ENCODE measurements at regions not wholly inside any gene's neighbourhood (a gene's known extent, or its start where the extent isn't known, plus 50 kb on each side); places are given as distances from the start of the nearest gene placed in this dataset.

DNA sequence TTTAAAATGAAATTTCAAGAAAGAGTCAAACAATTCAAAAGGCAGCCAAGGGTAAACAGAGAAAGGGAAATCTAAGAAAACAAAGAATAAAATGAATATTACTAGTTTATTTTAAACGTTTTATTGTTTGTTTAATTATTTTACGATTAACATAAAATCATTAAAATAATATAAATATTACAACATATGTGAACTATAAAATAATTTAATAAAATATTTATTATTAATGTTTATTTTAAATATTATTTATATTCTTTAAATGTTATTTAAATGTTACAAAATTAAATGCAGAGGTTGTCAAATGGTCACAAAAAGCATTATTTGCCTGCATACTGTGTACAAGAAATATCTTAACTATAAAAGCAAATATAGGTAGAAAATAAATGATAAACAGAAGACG, 786.7 kb upstream of the GHITM start:
- H3K27ac Mint-ChIP-seq, result no peak overlapping the region
- H3K4me1 ChIP-seq (ENCODE audit: control insufficient read depth in 1 of 2, insufficient read depth in 2 of 2, low read length in 2 of 2), result no peaks in the 10 kb centered on the region
- H3K27ac ChIP-seq (ENCODE audit: low read depth in 1 of 2, low read length in 2 of 2), result no peak overlapping the region
- no peaks in the 10 kb centered on the region for H3K27me3 Mint-ChIP-seq (ENCODE audit: low read depth in 3 of 3)
- no peaks in the 10 kb centered on the region for H3K36me3 Mint-ChIP-seq
- H2AFZ ChIP-seq (ENCODE audit: insufficient read depth, low read depth, low read length, poor library complexity, severe bottlenecking), result no peak overlapping the region
- no peak overlapping the region for H3K4me3 ChIP-seq (replicated peaks in 1 of 3; ENCODE audit: low read depth in 2 of 3, low read length in 3 of 3)
- intact Hi-C loops (cut with micrococcal nuclease), result no loop called here
- no peak for DNase-seq
- no peaks in the 10 kb centered on the region for H3K79me2 ChIP-seq (ENCODE audit: insufficient read depth, low read length)
- no CpG with 5 or more reads among the region's 3 CpGs for WGBS (ENCODE audit: insufficient coverage)
- no peaks in the 10 kb centered on the region for H3K36me3 ChIP-seq (replicated peaks in 1 of 2; ENCODE audit: control insufficient read depth in 1 of 2, insufficient read depth in 2 of 2, low read length in 2 of 2)
- TF ChIP-seq, protein P1, sequence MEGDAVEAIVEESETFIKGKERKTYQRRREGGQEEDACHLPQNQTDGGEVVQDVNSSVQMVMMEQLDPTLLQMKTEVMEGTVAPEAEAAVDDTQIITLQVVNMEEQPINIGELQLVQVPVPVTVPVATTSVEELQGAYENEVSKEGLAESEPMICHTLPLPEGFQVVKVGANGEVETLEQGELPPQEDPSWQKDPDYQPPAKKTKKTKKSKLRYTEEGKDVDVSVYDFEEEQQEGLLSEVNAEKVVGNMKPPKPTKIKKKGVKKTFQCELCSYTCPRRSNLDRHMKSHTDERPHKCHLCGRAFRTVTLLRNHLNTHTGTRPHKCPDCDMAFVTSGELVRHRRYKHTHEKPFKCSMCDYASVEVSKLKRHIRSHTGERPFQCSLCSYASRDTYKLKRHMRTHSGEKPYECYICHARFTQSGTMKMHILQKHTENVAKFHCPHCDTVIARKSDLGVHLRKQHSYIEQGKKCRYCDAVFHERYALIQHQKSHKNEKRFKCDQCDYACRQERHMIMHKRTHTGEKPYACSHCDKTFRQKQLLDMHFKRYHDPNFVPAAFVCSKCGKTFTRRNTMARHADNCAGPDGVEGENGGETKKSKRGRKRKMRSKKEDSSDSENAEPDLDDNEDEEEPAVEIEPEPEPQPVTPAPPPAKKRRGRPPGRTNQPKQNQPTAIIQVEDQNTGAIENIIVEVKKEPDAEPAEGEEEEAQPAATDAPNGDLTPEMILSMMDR (IDR thresholded peaks at IDR 0.05), result no peak
- peaks cover 0 to 13% (median 7%) of the 10 kb centered on the region in 7 donors for H3K9me3 Mint-ChIP-seq
- no peaks in the 10 kb centered on the region for H3K27me3 ChIP-seq (ENCODE audit: control insufficient read depth in 2 of 2, insufficient read depth in 2 of 2, low read length in 2 of 2)
- H3K9me3 ChIP-seq (replicated peaks in 1 of 2; ENCODE audit: control insufficient read depth in 1 of 2, insufficient read depth in 1 of 2, low read length in 2 of 2), result peaks cover 8 to 17% of the 10 kb centered on the region in 2 donors
- H3K9ac ChIP-seq (ENCODE audit: insufficient read depth, low read length, poor library complexity, severe bottlenecking), result no peak overlapping the region
- no peak overlapping the region for H3K4me3 Mint-ChIP-seq
- no peaks in the 10 kb centered on the region for H4K20me1 ChIP-seq (ENCODE audit: insufficient read depth, low read length)
- no peaks in the 10 kb centered on the region for H3K4me1 Mint-ChIP-seq
- H3K4me2 ChIP-seq (replicated peaks; ENCODE audit: extremely low read depth, low read length, poor library complexity, severe bottlenecking), result no peak overlapping the region

DNA sequence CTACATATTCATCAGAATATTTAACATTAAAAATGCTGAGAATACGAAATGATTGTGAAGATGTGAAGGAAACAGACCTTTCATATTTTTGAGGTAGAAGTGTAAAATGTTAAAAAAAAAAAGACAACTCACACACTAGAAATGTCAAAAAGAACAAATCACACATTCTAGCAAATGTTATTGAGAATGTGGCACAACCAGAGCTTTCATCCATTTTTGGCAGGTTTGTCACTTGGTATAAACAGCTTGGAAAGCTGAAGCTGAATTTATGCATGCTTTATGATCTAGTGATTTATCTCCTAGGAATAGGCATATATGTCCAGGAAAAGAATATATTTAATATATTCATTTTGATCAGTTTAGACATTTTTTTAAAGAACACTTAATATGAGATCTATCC, 784.9 kb upstream of the GHITM start:
- Histone ChIP-seq H3K27ac (ENCODE audit: low read depth in 1 of 2, low read length in 2 of 2) (no peak overlapping the region), H3K9ac (ENCODE audit: insufficient read depth, low read length, poor library complexity, severe bottlenecking) (no peak overlapping the region), H4K20me1 (ENCODE audit: insufficient read depth, low read length) (no peaks in the 10 kb centered on the region), H3K79me2 (ENCODE audit: insufficient read depth, low read length) (no peaks in the 10 kb centered on the region), H3K4me3 (replicated peaks in 1 of 3; ENCODE audit: low read depth in 2 of 3, low read length in 3 of 3) (no peak overlapping the region), H3K27me3 (ENCODE audit: control insufficient read depth in 2 of 2, insufficient read depth in 2 of 2, low read length in 2 of 2) (no peaks in the 10 kb centered on the region), H3K4me2 (replicated peaks; ENCODE audit: extremely low read depth, low read length, poor library complexity, severe bottlenecking) (no peak overlapping the region), H3K36me3 (replicated peaks in 1 of 2; ENCODE audit: control insufficient read depth in 1 of 2, insufficient read depth in 2 of 2, low read length in 2 of 2) (no peaks in the 10 kb centered on the region), H3K9me3 (replicated peaks in 1 of 2; ENCODE audit: control insufficient read depth in 1 of 2, insufficient read depth in 1 of 2, low read length in 2 of 2) (peaks cover 8 to 11% of the 10 kb centered on the region in 2 donors), H2AFZ (ENCODE audit: insufficient read depth, low read depth, low read length, poor library complexity, severe bottlenecking) (no peak overlapping the region), H3K4me1 (ENCODE audit: control insufficient read depth in 1 of 2, insufficient read depth in 2 of 2, low read length in 2 of 2) (no peaks in the 10 kb centered on the region)
- peaks cover 0 to 13% (median 4%) of the 10 kb centered on the region in 7 donors for H3K9me3 Mint-ChIP-seq
- no CpG with 5 or more reads among the region's 1 CpG for WGBS (ENCODE audit: insufficient coverage)
- intact Hi-C loops (cut with micrococcal nuclease), result no loop called here
- H3K36me3 Mint-ChIP-seq, result no peaks in the 10 kb centered on the region
- H3K4me1 Mint-ChIP-seq, result no peaks in the 10 kb centered on the region
- no peak for DNase-seq
- no peak overlapping the region for H3K4me3 Mint-ChIP-seq
- TF ChIP-seq, protein P1 (IDR thresholded peaks at IDR 0.05), result no peak
- no peak overlapping the region for H3K27ac Mint-ChIP-seq
- no peaks in the 10 kb centered on the region for H3K27me3 Mint-ChIP-seq (ENCODE audit: low read depth in 3 of 3)

All from CD14-positive monocyte (primary cell).